Central memory CD4-positive, alpha-beta T cell (primary cell): ENCODE measurements at regions not wholly inside any gene's neighbourhood (a gene's known extent, or its start where the extent isn't known, plus 50 kb on each side); places are given as distances from the start of the nearest gene placed in this dataset.
"Not testable (repeated sequence)": the region's sequence is repeated elsewhere in the genome, so short reads cannot be mapped to it uniquely, and the experiment has no call there.

Experiments
- DNase-seq: peaks from one replicate; pipeline ENCODE4 v3.0.0; 2022

GRCh38 chr12:19572920-19573558, 133.7 kb downstream of the AEBP2 start:
- no peak for DNase-seq

GRCh38 chr12:19573866-19574265, 134.6 kb downstream of the AEBP2 start:
- no peak for DNase-seq

- no peak for DNase-seq
Measured at GRCh38 chr12:19574601-19575000, 135.3 kb downstream of the AEBP2 start.

GRCh38 chr12:19575337-19576243, 136.3 kb downstream of the AEBP2 start:
- DNase-seq: no peak

- no peak for DNase-seq
Measured at GRCh38 chr12:19576506-19577280, 137.4 kb downstream of the AEBP2 start.

- DNase-seq: no peak
Measured at GRCh38 chr12:19577281-19577530, 137.9 kb downstream of the AEBP2 start.

- no peak for DNase-seq
Measured at GRCh38 chr12:19584732-19585131, 145.4 kb downstream of the AEBP2 start.

- no peak for DNase-seq
Measured at GRCh38 chr12:19588951-19589350, 149.7 kb downstream of the AEBP2 start.

GRCh38 chr12:19591951-19592350, 152.7 kb downstream of the AEBP2 start:
- no peak for DNase-seq

GRCh38 chr12:19596434-19597166, 157.3 kb downstream of the AEBP2 start:
- DNase-seq: no peak

GRCh38 chr12:19597167-19598026, 158.1 kb downstream of the AEBP2 start:
- DNase-seq: no peak

GRCh38 chr12:19605720-19606119, 166.4 kb downstream of the AEBP2 start:
- no peak for DNase-seq

GRCh38 chr12:19608039-19608438, 168.7 kb downstream of the AEBP2 start:
- DNase-seq: no peak

GRCh38 chr12:19613051-19613535, 173.8 kb downstream of the AEBP2 start:
- DNase-seq: no peak

GRCh38 chr12:19614601-19615383, 175.5 kb downstream of the AEBP2 start:
- DNase-seq: no peak

GRCh38 chr12:19615384-19615725, 176.1 kb downstream of the AEBP2 start:
- DNase-seq: no peak

- DNase-seq: no peak
Measured at GRCh38 chr12:19616781-19617180, 177.5 kb downstream of the AEBP2 start.

GRCh38 chr12:19620222-19620621, 180.9 kb downstream of the AEBP2 start:
- DNase-seq: no peak

- no peak for DNase-seq
Measured at GRCh38 chr12:19623751-19624399, 184.6 kb downstream of the AEBP2 start.

- DNase-seq: no peak
Measured at GRCh38 chr12:19624491-19624890, 185.2 kb downstream of the AEBP2 start.

GRCh38 chr12:19625551-19625950, 186.3 kb downstream of the AEBP2 start:
- not testable (repeated sequence) for DNase-seq
